OCI-LY3 (cell line): ENCODE measurements at regions not wholly inside any gene's neighbourhood (a gene's known extent, or its start where the extent isn't known, plus 50 kb on each side); places are given as distances from the start of the nearest gene placed in this dataset.

Experiments used
- H2AFZ ChIP-seq: fragments of 200-600, 300-600 bp; shearing (Covaris generic); 2 replicates; pipeline ENCODE4 v1.6.0; 2014; ENCODE audit warnings: antibody characterized with exemption, low read depth, low read length
- H3K27ac ChIP-seq: fragments of 200-600, 300-600 bp; sonication (generic); 2 replicates; pipeline ENCODE4 v1.5.1; 2014; ENCODE audit warnings: mild to moderate bottlenecking, low read length, moderate library complexity, mixed read lengths
- H3K27me3 ChIP-seq: fragments of 200-600, 300-600 bp; sonication (generic); 2 replicates; pipeline ENCODE4 v1.6.1; 2014; ENCODE audit warnings: low read depth, low read length, mixed read lengths
- H3K36me3 ChIP-seq: fragments of 200-600, 300-600 bp; sonication (generic); replicated peaks from 2 replicates; pipeline ENCODE3; 2014; ENCODE audit warnings: low read depth, low read length, mixed read lengths
- H3K4me1 ChIP-seq: fragments of 300-600, 200-600 bp; sonication (generic); 2 replicates; pipeline ENCODE4 v1.6.1; 2014; ENCODE audit warnings: low read length, mixed read lengths
- H3K4me2 ChIP-seq: fragments of 200-600, 300-600 bp; sonication (generic); 2 replicates; pipeline ENCODE4 v1.6.1; 2014; ENCODE audit warnings: low read length, mixed read lengths
- H3K4me3 ChIP-seq: fragments of 300-600, 200-600 bp; sonication (generic); 2 replicates; pipeline ENCODE4 v1.5.1; 2014; ENCODE audit warnings: antibody characterized with exemption, mild to moderate bottlenecking, low read length, moderate library complexity
- H3K79me2 ChIP-seq: fragments of 300-600, 200-600 bp; shearing (Covaris generic); 2 replicates; pipeline ENCODE4 v1.6.1; 2014; ENCODE audit warnings: mild to moderate bottlenecking, low read length, mixed read lengths
- H3K9ac ChIP-seq: fragments of 300-600, 200-600 bp; shearing (Covaris generic); 2 replicates; pipeline ENCODE4 v1.6.0; 2014; ENCODE audit warnings: mild to moderate bottlenecking, low read length, moderate library complexity
- H3K9me3 ChIP-seq: fragments of 200-600, 300-600 bp; shearing (Covaris generic); 2 replicates; pipeline ENCODE4 v1.6.1; 2014; ENCODE audit warnings: low read length, mixed read lengths; ENCODE audit not compliant: insufficient read depth
- H4K20me1 ChIP-seq: fragments of 200-600, 300-600 bp; sonication (generic); 2 replicates; pipeline ENCODE4 v1.6.1; 2016; ENCODE audit warnings: low read length, mixed read lengths; ENCODE audit not compliant: insufficient read depth
- CTCF ChIP-seq: fragments of 200-600, 300-600 bp; sonication (generic); IDR thresholded peaks from 2 replicates; pipeline ENCODE4 v1.5.1; 2014; ENCODE audit warnings: antibody characterized with exemption, low read length, low read depth
- EZH2phosphoT487 ChIP-seq: fragments of 200-600 bp; shearing (Covaris generic); IDR thresholded peaks from 2 replicates; pipeline ENCODE4 v1.6.1; 2018; ENCODE audit warnings: antibody characterized with exemption, mixed run types, low read depth

- Histone ChIP-seq H3K4me3 (no peak overlapping the region), H3K9me3 (no peaks in the 10 kb centered on the region), H3K27me3 (peaks cover 20% of the 10 kb centered on the region), H3K9ac (no peak overlapping the region), H4K20me1 (no peaks in the 10 kb centered on the region), H3K4me2 (no peak overlapping the region), H3K4me1 (peaks cover 45% of the 10 kb centered on the region), H2AFZ (no peak overlapping the region), H3K36me3 (no peaks in the 10 kb centered on the region), H3K27ac (no peak overlapping the region), H3K79me2 (no peaks in the 10 kb centered on the region)
- no peak for TF ChIP-seq EZH2phosphoT487
- TF ChIP-seq CTCF = no peak
Observed at GRCh38 chr6:14658886-14659561, 541.5 kb downstream of the CD83 start.

GRCh38 chr6:14659841-14660240, 542.3 kb downstream of the CD83 start:
- peaks cover 20% of the 10 kb centered on the region for H3K27me3 ChIP-seq
- H3K9ac ChIP-seq = no peak overlapping the region
- H2AFZ ChIP-seq = no peak overlapping the region
- H3K9me3 ChIP-seq = no peaks in the 10 kb centered on the region
- TF ChIP-seq CTCF (no peak), EZH2phosphoT487 (no peak)
- H3K4me3 ChIP-seq = no peak overlapping the region
- no peaks in the 10 kb centered on the region for H4K20me1 ChIP-seq
- no peaks in the 10 kb centered on the region for H3K79me2 ChIP-seq
- no peak overlapping the region for H3K27ac ChIP-seq
- peaks cover 54% of the 10 kb centered on the region for H3K4me1 ChIP-seq
- no peak overlapping the region for H3K4me2 ChIP-seq
- no peaks in the 10 kb centered on the region for H3K36me3 ChIP-seq

GRCh38 chr6:14660806-14661579, 543.4 kb downstream of the CD83 start:
- Histone ChIP-seq H3K9ac (no peak overlapping the region), H3K36me3 (no peaks in the 10 kb centered on the region), H3K4me3 (peak overlapping the region; percentile 40), H3K27me3 (peaks cover 20% of the 10 kb centered on the region), H3K4me2 (peak overlapping the region; percentile 67), H2AFZ (no peak overlapping the region), H4K20me1 (no peaks in the 10 kb centered on the region), H3K27ac (no peak overlapping the region), H3K9me3 (no peaks in the 10 kb centered on the region), H3K4me1 (peaks cover 61% of the 10 kb centered on the region), H3K79me2 (no peaks in the 10 kb centered on the region)
- TF ChIP-seq CTCF (no peak), EZH2phosphoT487 (no peak)

GRCh38 chr6:14661691-14662090, 544.1 kb downstream of the CD83 start:
- no peaks in the 10 kb centered on the region for H3K79me2 ChIP-seq
- H3K36me3 ChIP-seq = no peaks in the 10 kb centered on the region
- H3K4me2 ChIP-seq = peak overlapping the region; percentile 67
- no peaks in the 10 kb centered on the region for H4K20me1 ChIP-seq
- peaks cover 20% of the 10 kb centered on the region for H3K27me3 ChIP-seq
- H2AFZ ChIP-seq = no peak overlapping the region
- H3K9ac ChIP-seq = no peak overlapping the region
- H3K9me3 ChIP-seq = no peaks in the 10 kb centered on the region
- TF ChIP-seq CTCF = no peak
- TF ChIP-seq EZH2phosphoT487 = no peak
- peak overlapping the region; percentile 40; the same call in 1 of the 2 replicates for H3K4me3 ChIP-seq
- no peak overlapping the region for H3K27ac ChIP-seq
- peaks cover 58% of the 10 kb centered on the region for H3K4me1 ChIP-seq
